Right renal cortex interstitium (tissue), 3 donors: ENCODE measurements at regions not wholly inside any gene's neighbourhood (a gene's known extent, or its start where the extent isn't known, plus 50 kb on each side); places are given as distances from the start of the nearest gene placed in this dataset.

Source experiments
- DNase-seq, 3 donors: peaks; one replicate each; pipeline ENCODE4 v3.0.0-alpha.2; 2013; ENCODE audit warnings: low read depth in 3 of 3, low spot score in 2 of 3

DNA sequence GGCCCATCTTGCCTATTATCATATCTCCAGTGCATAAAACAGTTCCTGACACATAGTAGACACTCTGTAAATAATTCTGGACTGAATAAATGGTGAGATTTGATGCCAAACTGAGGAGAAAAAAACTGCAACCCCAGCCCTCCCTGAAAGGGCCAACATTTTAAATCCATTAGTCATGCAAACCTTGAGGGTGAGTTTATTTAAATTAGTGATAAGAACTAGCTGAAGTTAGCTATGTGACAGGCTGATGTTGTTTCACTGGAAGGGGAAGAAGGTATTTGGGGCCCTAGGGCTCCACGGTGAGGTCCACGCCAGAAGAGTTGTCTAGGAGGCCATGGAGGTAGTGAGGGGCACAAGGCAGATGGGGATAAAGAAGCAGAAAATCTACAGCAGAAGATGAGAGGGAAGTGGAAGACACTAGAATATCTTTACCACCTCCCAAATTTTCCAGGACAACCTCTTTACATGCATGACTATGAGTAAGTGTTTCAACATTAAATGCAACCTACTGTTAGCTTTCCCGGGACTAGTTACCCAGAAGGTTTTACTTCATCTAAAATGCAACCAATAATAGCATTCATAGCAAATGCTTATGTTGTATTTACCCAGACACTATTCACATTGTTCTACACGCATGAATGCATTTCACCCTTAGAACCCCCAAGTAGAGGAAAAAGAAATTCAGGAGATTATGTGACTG, 183.2 kb upstream of the LYZL1 start:
- no peak for DNase-seq

DNA sequence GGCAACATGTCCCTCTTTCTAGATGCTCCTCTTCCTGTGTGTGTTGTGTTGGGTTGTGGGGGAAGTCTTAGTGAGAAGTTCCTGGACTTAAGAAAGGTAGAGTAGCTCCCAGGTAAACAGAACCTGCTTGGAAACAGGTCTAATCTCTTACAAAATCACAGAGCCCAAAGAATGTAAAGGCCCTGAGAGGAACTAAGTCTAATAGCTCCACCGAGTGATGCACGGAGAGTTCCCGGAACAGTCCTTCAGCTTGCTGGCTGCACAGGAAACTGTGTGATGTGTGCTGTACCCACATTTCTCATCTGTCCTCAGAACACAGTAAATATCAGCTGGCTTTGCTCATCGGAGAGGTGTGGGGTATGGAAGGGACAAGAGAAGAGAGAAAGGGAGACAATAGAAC, 182.6 kb upstream of the LYZL1 start:
- DNase-seq: no peak

- no peak for DNase-seq
These were observed 180.9 kb upstream of the LYZL1 start for GRCh38 chr10:29107866-29108498.

DNA sequence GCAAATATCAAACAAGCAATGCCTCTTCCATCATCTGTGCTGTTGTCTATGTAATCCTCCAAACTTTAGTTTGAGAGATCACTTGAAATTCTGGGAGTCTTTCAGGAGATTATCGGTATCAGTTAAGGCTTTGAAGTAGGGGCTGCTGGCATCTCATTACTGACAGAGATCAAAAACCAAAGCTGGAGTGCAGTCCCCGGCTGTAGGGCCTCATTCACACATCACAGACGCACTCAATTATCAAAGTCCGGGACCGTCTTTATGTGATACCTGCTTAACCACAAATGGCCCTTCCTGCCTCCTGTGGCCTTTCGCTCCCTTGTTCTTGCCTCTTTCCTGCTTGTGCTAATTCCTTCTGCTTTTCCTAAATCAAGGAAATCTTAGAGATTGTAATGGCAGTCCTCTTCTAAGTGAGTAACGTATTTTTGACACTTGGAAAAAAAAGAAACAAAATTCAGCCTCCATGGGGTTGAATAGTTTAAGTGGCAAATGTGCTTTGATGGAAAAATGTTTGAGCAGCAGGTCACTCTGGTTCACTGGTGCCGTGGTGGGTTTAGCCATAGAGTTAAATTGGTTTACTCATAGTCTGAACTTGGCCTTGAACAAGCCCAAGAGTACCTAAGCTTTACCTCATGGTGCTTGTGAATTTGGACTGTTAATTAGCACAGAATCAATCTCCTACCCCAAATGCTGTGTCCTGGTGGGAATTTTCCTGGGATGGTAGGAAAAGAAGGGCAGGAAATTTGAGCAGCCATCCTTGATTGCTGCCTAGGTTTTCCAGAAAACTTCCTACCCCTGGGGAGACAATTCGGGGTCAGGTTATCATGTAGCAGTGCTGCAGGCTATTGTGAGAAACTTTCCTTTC, 178.9 kb upstream of the LYZL1 start:
- DNase-seq: no peak

GRCh38 chr10:29112827-29113615, 175.8 kb upstream of the LYZL1 start:
- no peak for DNase-seq

DNA sequence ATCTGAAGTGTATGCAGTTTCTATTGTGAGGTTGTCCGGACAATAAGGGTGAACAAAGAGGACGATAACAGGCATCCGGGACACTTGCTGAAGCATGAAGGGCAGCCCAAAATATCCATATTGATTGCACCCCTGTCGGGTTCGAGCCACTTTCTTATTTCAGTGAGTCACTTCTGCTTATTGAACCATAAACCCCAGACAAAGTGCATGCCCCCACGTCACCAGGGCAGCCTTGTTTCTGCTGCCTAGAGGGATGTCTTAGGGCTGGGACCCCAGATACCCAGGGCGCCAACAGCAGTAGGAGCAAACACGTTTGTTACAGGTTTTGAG, 175.3 kb upstream of the LYZL1 start:
- DNase-seq: no peak

DNA sequence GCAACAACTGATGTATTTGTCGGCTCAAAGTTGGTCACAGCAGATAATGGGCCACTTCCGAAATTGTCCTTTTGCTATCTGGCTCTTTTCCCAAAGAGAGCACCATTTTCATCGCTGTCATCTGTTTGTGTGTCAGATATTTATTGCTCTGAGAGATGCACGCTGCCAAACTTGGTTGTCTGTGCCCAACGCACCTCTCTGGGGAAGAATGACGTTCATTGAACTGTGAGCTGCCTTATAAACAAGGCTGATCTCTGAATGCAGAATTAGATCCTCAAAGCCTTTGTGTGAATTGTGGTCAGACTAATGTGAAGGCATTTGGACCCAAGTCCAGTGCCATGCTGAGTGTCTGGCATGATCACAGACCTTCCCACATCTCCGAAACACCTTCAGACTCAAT, 174.7 kb upstream of the LYZL1 start:
- no peak for DNase-seq

DNA sequence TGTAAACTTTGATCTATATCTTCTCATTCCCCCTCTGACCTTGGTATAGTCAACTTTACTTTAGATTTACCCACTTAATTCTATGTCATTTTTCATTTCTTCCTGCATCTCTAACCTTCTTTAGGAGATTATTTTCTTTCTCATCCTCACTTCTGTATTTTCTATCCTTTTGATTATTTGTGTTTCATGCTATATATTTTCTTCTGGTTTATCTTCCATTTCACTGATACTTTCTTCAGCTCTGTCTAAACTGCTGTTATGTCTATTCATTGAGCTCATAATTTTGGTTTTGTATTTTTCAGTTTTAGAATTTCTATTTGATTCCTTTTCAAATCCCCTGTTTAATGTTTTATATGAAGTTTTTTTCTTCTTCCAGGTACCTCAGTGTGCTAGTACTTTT, 171.1 kb upstream of the LYZL1 start:
- DNase-seq: no peak

DNA sequence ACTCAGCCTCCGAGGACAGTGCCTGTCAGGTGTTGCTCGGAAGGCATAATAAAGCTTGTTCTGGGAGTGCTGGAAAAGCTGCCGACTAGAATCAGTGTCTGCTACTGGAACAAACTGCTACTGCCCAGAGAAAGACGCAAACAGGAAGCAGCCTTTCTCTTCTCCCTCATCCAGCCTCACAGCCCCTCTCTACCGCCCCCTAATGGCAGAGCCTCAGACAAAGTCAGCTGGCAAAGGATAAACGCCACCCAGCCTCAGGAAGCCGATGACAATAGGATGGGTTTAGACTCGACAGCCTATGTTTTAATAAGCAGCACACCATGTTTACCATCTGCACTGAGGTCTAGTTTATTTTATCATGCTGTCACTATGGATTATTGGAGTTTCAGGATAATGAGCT, 169.5 kb upstream of the LYZL1 start:
- DNase-seq: no peak

- DNase-seq: no peak
These were observed 168.7 kb upstream of the LYZL1 start for GRCh38 chr10:29120216-29120615.

GRCh38 chr10:29124864-29125263, 164.0 kb upstream of the LYZL1 start:
- no peak for DNase-seq

GRCh38 chr10:29127037-29127700, 161.7 kb upstream of the LYZL1 start:
- no peak for DNase-seq

- no peak for DNase-seq
These were observed 161.1 kb upstream of the LYZL1 start for GRCh38 chr10:29127731-29128130.

- no peak for DNase-seq
These were observed 158.6 kb upstream of the LYZL1 start for GRCh38 chr10:29130190-29130673.

GRCh38 chr10:29131952-29132547, 156.8 kb upstream of the LYZL1 start:
- no peak for DNase-seq

DNA sequence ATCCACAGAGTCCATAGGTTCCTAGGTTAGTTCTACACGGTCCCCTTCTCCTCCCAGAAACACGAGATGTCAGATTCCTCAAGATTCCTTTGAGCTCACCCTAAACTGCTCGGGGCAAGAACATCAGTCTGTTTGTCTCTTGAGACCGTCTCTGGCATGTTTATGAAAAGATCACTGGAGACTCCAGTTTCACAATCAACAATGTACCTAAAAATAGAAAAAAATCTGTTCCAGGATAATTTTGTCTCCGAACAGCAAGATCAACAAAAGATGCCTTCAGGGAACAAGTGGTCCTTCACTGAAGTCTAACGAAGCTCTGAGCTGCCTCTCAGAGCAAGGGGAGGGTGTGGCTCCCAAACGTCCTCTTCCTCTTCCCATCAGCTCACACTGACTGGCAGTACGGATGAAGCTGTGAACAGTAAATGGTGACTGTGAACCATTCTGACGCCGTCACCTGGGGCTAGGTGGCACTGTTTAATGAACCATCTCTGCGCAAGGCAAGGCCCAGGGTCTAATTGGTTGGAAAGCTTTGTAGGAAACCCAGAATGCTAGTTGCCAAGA, 156.2 kb upstream of the LYZL1 start:
- DNase-seq: no peak

DNA sequence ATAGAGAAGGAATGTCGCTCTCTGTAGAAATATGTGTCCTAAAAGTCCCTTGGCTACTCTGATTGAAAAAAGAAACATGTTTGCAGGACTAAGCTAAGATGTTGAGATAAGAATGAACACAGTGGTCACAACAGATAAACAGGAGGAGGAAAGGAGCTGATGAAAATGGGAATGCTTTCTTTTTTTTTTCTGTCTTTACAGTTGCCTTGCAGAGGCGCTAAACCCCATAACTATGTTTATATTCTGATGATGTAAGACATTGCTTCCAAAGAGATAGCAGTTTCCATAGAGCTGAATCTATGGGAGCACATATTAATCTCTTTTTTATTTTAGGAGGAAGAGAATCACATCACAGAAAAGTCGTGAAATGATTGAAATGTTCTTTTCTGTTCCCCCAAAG, 153.5 kb upstream of the LYZL1 start:
- DNase-seq: no peak

GRCh38 chr10:29136411-29136810, 152.5 kb upstream of the LYZL1 start:
- DNase-seq: no peak

GRCh38 chr10:29140151-29140550, 148.7 kb upstream of the LYZL1 start:
- DNase-seq: no peak

DNA sequence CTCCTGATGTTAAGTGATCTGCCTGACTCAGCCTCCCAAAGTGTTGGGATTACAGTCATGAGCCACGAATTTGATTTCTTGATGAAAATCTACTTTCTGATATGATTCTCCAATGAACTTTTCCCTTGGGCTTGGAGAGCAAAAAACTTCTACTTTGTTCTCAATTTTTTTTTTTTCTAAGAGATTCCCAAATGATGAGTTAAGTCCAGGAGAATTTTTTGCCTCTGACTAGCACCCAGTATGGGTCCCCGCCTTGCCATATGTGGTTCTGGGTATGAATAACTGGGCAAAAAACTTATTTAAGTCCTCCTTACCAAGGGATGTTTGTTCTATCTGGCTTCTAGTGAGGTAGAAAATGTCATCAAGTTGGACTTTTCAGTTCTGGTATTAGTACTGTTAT, 147.9 kb upstream of the LYZL1 start:
- no peak for DNase-seq
